Kidney (tissue), 13 donors: ENCODE measurements at regions not wholly inside any gene's neighbourhood (a gene's known extent, or its start where the extent isn't known, plus 50 kb on each side); places are given as distances from the start of the nearest gene placed in this dataset.

Source experiments
- DNase-seq, 5 donors: peaks; one replicate each; pipeline ENCODE4 v3.0.0-alpha.2; 2013 to 2020
- FAIRE-seq: peaks from 2 replicates; lab custom pipeline; 2012; peaks lifted over from hg19 to GRCh38; lab: Jason Lieb, UNC
- H3K27ac ChIP-seq, 2 donors: one replicate each; pipeline ENCODE4 v1.7.0; 2013; ENCODE audit warnings: low read depth in 2 of 2, low read length in 2 of 2, inconsistent platforms in 1 of 2
- H3K27me3 ChIP-seq: one replicate; pipeline ENCODE4 v1.7.1; 2013; ENCODE audit warnings: low read length, inconsistent platforms; ENCODE audit not compliant: control insufficient read depth, insufficient read depth
- H3K36me3 ChIP-seq, 3 donors: one replicate each; pipeline versions ENCODE4 v1.7.0 to v1.7.1; 2013; ENCODE audit warnings: low read length in 3 of 3, control low read depth in 1 of 3, inconsistent platforms in 1 of 3; ENCODE audit not compliant: insufficient read depth in 3 of 3, control insufficient read depth in 2 of 3
- H3K4me1 ChIP-seq, 3 donors: one replicate each; pipeline versions ENCODE4 v1.7.0 to v1.7.1; 2013; ENCODE audit warnings: low read length in 3 of 3, inconsistent platforms in 1 of 3, low read depth in 1 of 3; ENCODE audit not compliant: control insufficient read depth in 2 of 3, insufficient read depth in 2 of 3
- H3K4me3 ChIP-seq, 3 donors: one replicate each; pipeline versions ENCODE4 v1.7.0 to v1.8.1; 2013; ENCODE audit warnings: low read length in 3 of 3, control low read depth in 1 of 3, inconsistent platforms in 1 of 3
- H3K9ac ChIP-seq, 3 donors: one replicate each; pipeline versions ENCODE4 v1.7.0 to v1.7.1; 2013; ENCODE audit warnings: low read length in 3 of 3, control low read depth in 1 of 3, inconsistent platforms in 1 of 3
- H3K9me3 ChIP-seq, 3 donors: one replicate each; pipeline versions ENCODE4 v1.7.0 to v1.7.1; 2013; ENCODE audit warnings: low read length in 3 of 3, control low read depth in 1 of 3, inconsistent platforms in 1 of 3; ENCODE audit not compliant: control insufficient read depth in 2 of 3, insufficient read depth in 1 of 3
- intact Hi-C: fragments of 100-400 bp; cut with DNase I; formaldehyde crosslinking; loops from one replicate; pipeline ENCODE4 v1.11.1; 2022
- TF ChIP-seq, protein P1 (sequence below): IDR thresholded peaks from 3 replicates; pipeline ENCODE4 v1.5.1; 2012; ENCODE audit warnings: mild to moderate bottlenecking, moderate library complexity, borderline replicate concordance; ENCODE audit not compliant: insufficient read depth; ENCODE audit errors: extremely low read depth
- donor health status: control.
- donor health status: control.
- donor health status: control.
- donor health status: control.
- donor health status: control.
- donor health status: DM: yes; HTN: yes; CAD: no.
- donor health status: Normal renal cell carcinoma (clear cell type).

DNA sequence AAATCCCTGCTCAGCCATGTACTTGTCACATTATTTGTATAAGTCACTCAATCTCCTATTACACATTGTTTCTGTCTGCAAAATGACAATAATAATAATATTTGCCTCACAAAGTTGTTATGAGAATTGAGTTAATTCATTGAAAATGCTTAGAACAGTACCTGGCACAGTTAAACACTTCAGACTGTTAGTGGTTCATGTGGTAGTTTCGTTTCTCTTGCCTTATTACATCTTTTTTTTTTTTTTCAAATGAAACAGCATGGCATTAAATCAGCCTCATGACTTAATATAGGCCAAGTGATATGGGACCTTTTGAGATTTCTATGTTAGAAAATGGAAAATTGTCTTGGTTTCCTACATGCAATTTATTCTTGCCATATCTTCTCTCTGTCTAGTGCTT, 71.0 kb upstream of the CRY1 start:
- Histone ChIP-seq H3K27ac (no peak overlapping the region), H3K4me3 (no peak overlapping the region), H3K36me3 (no peaks in the 10 kb centered on the region), H3K4me1 (no peaks in the 10 kb centered on the region), H3K27me3 (no peaks in the 10 kb centered on the region), H3K9me3 (no peaks in the 10 kb centered on the region), H3K9ac (no peak overlapping the region)
- no peak for FAIRE-seq
- TF ChIP-seq, protein P1, sequence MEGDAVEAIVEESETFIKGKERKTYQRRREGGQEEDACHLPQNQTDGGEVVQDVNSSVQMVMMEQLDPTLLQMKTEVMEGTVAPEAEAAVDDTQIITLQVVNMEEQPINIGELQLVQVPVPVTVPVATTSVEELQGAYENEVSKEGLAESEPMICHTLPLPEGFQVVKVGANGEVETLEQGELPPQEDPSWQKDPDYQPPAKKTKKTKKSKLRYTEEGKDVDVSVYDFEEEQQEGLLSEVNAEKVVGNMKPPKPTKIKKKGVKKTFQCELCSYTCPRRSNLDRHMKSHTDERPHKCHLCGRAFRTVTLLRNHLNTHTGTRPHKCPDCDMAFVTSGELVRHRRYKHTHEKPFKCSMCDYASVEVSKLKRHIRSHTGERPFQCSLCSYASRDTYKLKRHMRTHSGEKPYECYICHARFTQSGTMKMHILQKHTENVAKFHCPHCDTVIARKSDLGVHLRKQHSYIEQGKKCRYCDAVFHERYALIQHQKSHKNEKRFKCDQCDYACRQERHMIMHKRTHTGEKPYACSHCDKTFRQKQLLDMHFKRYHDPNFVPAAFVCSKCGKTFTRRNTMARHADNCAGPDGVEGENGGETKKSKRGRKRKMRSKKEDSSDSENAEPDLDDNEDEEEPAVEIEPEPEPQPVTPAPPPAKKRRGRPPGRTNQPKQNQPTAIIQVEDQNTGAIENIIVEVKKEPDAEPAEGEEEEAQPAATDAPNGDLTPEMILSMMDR = no peak
- intact Hi-C loops = no loop called here
- no peak for DNase-seq

GRCh38 chr12:107165581-107165980, 72.2 kb upstream of the CRY1 start:
- intact Hi-C loops = no loop called here
- TF ChIP-seq, protein P1 = no peak
- H3K4me1 ChIP-seq = no peaks in the 10 kb centered on the region
- no peak overlapping the region for H3K9ac ChIP-seq
- no peak overlapping the region for H3K4me3 ChIP-seq
- H3K9me3 ChIP-seq = no peaks in the 10 kb centered on the region
- no peak overlapping the region for H3K27ac ChIP-seq
- FAIRE-seq (no peak), DNase-seq (no peak)
- H3K36me3 ChIP-seq = no peaks in the 10 kb centered on the region
- no peaks in the 10 kb centered on the region for H3K27me3 ChIP-seq

- no peak overlapping the region for H3K27ac ChIP-seq
- intact Hi-C loops = no loop called here
Measured at GRCh38 chr12:107167756-107168155, 74.4 kb upstream of the CRY1 start.

More at GRCh38 chr12:107167756-107168155, 74.4 kb upstream of the CRY1 start:
- H3K4me1 ChIP-seq = no peaks in the 10 kb centered on the region
- no peaks in the 10 kb centered on the region for H3K36me3 ChIP-seq
- no peak for FAIRE-seq
- no peak for DNase-seq
- no peaks in the 10 kb centered on the region for H3K9me3 ChIP-seq
- H3K9ac ChIP-seq = no peak overlapping the region
- TF ChIP-seq, protein P1 = no peak
- H3K4me3 ChIP-seq = no peak overlapping the region
- H3K27me3 ChIP-seq = no peaks in the 10 kb centered on the region
